PC-9 (cell line): ENCODE measurements at regions not wholly inside any gene's neighbourhood (a gene's known extent, or its start where the extent isn't known, plus 50 kb on each side); places are given as distances from the start of the nearest gene placed in this dataset.

ENCODE experiments used
- CTCF ChIP-seq: fragments of 200-600 bp; sonication (generic); conservative IDR thresholded peaks from 2 replicates; pipeline ENCODE4 v1.6.1; 2017; ENCODE audit warnings: mixed run types, antibody characterized with exemption, mild to moderate bottlenecking, moderate library complexity
- EZH2 ChIP-seq: fragments of 200-600 bp; sonication (generic); IDR thresholded peaks from 2 replicates; pipeline ENCODE4 v1.8.0; 2017; ENCODE audit warnings: antibody characterized with exemption, low read depth

- TF ChIP-seq EZH2 = no peak
- no peak for TF ChIP-seq CTCF
Measured at GRCh38 chr12:111249757-111250156, 119.1 kb downstream of the PHETA1 start.
